H1 (cell line): ENCODE measurements at regions not wholly inside any gene's neighbourhood (a gene's known extent, or its start where the extent isn't known, plus 50 kb on each side); places are given as distances from the start of the nearest gene placed in this dataset.

Experiments
- CHD7 ChIP-seq: fragments of 300-600 bp; sonication (generic); IDR thresholded peaks from 2 replicates; pipeline ENCODE4 v1.7.1; 2012; ENCODE audit warnings: low read length, moderate library complexity, mild to moderate bottlenecking, inconsistent platforms; ENCODE audit not compliant: insufficient replicate concordance
- PHF8 ChIP-seq: fragments of 200-600 bp; sonication (generic); conservative IDR thresholded peaks from 2 replicates; pipeline ENCODE4 v1.7.1; 2012; ENCODE audit warnings: low read depth, mild to moderate bottlenecking, inconsistent platforms, low read length, moderate library complexity
- SIN3A ChIP-seq, 2 experiments: IDR thresholded peaks in 1 of 2; conservative IDR thresholded peaks in 1 of 2; 2 replicates each; pipeline ENCODE4 v1.6.1; 2011 to 2012; ENCODE audit warnings: low read length in 2 of 2, improper control_type of control experiment in 1 of 2, low read depth in 1 of 2, mild to moderate bottlenecking in 1 of 2
- SP4 ChIP-seq: IDR thresholded peaks from 2 replicates; pipeline ENCODE4 v1.6.1; 2012; ENCODE audit warnings: low read length, inconsistent platforms
- TF ChIP-seq, protein P1 (sequence below): IDR thresholded peaks from 2 replicates; pipeline ENCODE4 v1.6.1; 2011; ENCODE audit warnings: low read length, improper control_type of control experiment

DNA sequence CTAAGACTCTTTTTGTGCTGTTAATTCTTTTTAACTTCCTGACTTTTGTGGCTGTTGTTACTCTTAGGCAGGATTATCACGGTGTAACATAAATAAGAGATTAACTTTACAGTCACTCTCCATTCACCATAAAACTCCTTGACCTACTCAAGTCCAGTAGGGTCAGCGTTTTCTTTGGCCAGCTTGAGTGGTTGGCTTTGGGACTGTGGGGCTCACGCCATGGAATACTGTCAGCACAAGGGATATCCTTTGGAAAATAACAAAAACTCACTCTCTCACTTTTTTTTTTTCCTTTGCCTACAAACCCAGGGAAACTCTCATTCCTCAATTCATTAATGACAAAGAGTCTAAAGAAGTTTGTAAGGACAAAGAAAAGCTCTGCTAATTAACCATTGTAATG is 89.4 kb upstream of the TLL1 start (continued):
- TF ChIP-seq SIN3A (conservative IDR thresholded peaks at IDR 0.05 in 1 of 2, IDR thresholded peaks at IDR 0.05 in 1 of 2; ENCODE audit: low read depth in 1 of 2, low read length in 2 of 2), result no peak
- TF ChIP-seq, protein P1, sequence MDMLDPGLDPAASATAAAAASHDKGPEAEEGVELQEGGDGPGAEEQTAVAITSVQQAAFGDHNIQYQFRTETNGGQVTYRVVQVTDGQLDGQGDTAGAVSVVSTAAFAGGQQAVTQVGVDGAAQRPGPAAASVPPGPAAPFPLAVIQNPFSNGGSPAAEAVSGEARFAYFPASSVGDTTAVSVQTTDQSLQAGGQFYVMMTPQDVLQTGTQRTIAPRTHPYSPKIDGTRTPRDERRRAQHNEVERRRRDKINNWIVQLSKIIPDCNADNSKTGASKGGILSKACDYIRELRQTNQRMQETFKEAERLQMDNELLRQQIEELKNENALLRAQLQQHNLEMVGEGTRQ, result no peak
- no peak for TF ChIP-seq CHD7
- TF ChIP-seq SP4, result no peak
- no peak for TF ChIP-seq PHF8
